GM21526 (cell line): ENCODE measurements at regions not wholly inside any gene's neighbourhood (a gene's known extent, or its start where the extent isn't known, plus 50 kb on each side); places are given as distances from the start of the nearest gene placed in this dataset.

Source experiments
- ATAC-seq: cut with Tn5 transposase; IDR thresholded peaks from one replicate; pipeline ENCODE4 v1.9.1; 2021; ENCODE audit warnings: moderate library complexity; ENCODE audit not compliant: unreplicated experiment, low FRiP score

- ATAC-seq: no peak
Measured at GRCh38 chr4:57162499-57163019, 52.4 kb upstream of the IGFBP7 start.
